ENCODE measurements at regions not wholly inside any gene's neighbourhood (a gene's known extent, or its start where the extent isn't known, plus 50 kb on each side); places are given as distances from the start of the nearest gene placed in this dataset.

DNA sequence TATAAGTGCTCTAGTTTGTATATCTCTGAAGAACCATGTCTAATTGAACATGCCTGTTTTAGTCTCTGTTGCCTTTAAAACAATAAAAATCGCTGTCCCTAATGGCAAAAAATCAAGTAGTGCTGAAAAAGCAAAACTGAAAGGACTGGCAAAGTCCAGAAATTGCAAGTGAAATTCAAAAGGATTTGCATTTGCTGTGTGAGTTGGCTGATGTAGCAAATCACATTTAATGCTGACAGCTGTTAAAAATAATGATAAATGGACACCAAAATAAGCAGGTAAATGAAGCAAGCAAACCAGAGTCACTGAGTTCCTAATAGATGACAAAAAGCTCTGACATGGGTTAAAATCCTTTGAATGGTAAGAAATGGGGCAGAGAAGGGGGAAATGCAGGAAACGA lies 874.1 kb downstream of the GRM8 start:
- Histone ChIP-seq H3K27me3 (ENCODE audit: control insufficient read depth, insufficient read depth, low read length) (no peaks in the 10 kb centered on the region), H3K4me3 (replicated peaks in 1 of 4; ENCODE audit: control extremely low read depth in 1 of 4, insufficient read depth in 1 of 4, low read depth in 3 of 4, low read length in 4 of 4) (no peak overlapping the region), H3K9ac (ENCODE audit: insufficient read depth, low read length) (no peak overlapping the region)

DNA sequence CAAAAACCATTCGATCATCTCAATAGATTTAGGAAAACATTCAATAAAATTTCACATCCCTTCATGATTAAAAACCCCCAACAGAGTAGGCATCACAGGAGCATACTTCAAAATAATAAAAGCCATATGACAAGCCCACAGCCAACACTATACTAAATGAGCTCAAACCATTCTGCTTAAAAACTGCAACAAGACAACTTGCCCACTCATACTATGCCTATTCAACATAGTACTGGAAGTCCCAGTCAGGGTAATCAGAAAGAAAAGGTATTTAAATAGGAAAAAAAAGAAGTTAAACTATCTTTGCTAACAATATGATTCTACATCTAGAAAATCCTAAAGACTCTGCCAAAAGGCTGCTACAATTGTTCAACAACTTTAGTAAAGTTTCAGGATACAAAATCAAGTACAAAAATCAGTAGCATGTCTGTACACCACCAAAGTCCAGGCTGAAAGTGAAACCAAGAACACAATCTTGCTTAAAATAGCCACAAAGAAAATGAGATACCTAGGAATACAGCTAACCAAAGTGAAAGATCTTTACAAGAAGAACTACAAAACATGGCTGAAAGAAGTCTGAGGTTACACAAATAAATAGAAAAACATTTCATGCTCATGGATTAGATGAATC lies 882.6 kb downstream of the GRM8 start:
- H3K9ac ChIP-seq (ENCODE audit: insufficient read depth, low read length): no peak overlapping the region
- no peaks in the 10 kb centered on the region for H3K36me3 ChIP-seq (ENCODE audit: control insufficient read depth, insufficient read depth, low read length)
- TF ChIP-seq EZH2 (IDR thresholded peaks at IDR 0.05; ENCODE audit: low read length, missing control alignments): no peak
- TF ChIP-seq, protein P1, sequence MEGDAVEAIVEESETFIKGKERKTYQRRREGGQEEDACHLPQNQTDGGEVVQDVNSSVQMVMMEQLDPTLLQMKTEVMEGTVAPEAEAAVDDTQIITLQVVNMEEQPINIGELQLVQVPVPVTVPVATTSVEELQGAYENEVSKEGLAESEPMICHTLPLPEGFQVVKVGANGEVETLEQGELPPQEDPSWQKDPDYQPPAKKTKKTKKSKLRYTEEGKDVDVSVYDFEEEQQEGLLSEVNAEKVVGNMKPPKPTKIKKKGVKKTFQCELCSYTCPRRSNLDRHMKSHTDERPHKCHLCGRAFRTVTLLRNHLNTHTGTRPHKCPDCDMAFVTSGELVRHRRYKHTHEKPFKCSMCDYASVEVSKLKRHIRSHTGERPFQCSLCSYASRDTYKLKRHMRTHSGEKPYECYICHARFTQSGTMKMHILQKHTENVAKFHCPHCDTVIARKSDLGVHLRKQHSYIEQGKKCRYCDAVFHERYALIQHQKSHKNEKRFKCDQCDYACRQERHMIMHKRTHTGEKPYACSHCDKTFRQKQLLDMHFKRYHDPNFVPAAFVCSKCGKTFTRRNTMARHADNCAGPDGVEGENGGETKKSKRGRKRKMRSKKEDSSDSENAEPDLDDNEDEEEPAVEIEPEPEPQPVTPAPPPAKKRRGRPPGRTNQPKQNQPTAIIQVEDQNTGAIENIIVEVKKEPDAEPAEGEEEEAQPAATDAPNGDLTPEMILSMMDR (conservative IDR thresholded peaks at IDR 0.05 in 1 of 2, IDR thresholded peaks at IDR 0.05 in 1 of 2; ENCODE audit: low read depth in 1 of 2, low read length in 2 of 2): no peak
- no peak overlapping the region for H3K4me3 ChIP-seq (replicated peaks in 1 of 4; ENCODE audit: control extremely low read depth in 1 of 4, insufficient read depth in 1 of 4, low read depth in 3 of 4, low read length in 4 of 4)
- no peak overlapping the region for H3K27ac ChIP-seq (ENCODE audit: insufficient read depth, low read length)
- no peak overlapping the region for H3K4me2 ChIP-seq (ENCODE audit: extremely low read depth, insufficient read depth, low read length)
- DNase-seq (ENCODE audit: low read depth in 2 of 2): no peak
- no peaks in the 10 kb centered on the region for H4K20me1 ChIP-seq (ENCODE audit: control insufficient read depth, extremely low read depth, insufficient read depth, low read length)
- no peaks in the 10 kb centered on the region for H3K9me3 ChIP-seq (ENCODE audit: control insufficient read depth, insufficient read depth, low read depth, low read length)
- H3K79me2 ChIP-seq (ENCODE audit: control insufficient read depth, insufficient read depth, low read length): no peaks in the 10 kb centered on the region
- H2AFZ ChIP-seq (ENCODE audit: low read length): no peak overlapping the region
- H3K27me3 ChIP-seq (ENCODE audit: control insufficient read depth, insufficient read depth, low read length): no peaks in the 10 kb centered on the region
- H3K4me1 ChIP-seq (ENCODE audit: control insufficient read depth, extremely low read depth, insufficient read depth, low read length): no peaks in the 10 kb centered on the region

More for the DNA sequence above, 874.1 kb downstream of the GRM8 start:
- DNase-seq (ENCODE audit: low read depth in 2 of 2): no peak
- Histone ChIP-seq H2AFZ (ENCODE audit: low read length) (no peak overlapping the region), H4K20me1 (ENCODE audit: control insufficient read depth, extremely low read depth, insufficient read depth, low read length) (no peaks in the 10 kb centered on the region), H3K27ac (ENCODE audit: insufficient read depth, low read length) (no peak overlapping the region), H3K79me2 (ENCODE audit: control insufficient read depth, insufficient read depth, low read length) (no peaks in the 10 kb centered on the region), H3K36me3 (ENCODE audit: control insufficient read depth, insufficient read depth, low read length) (no peaks in the 10 kb centered on the region), H3K4me1 (ENCODE audit: control insufficient read depth, extremely low read depth, insufficient read depth, low read length) (no peaks in the 10 kb centered on the region), H3K9me3 (ENCODE audit: control insufficient read depth, insufficient read depth, low read depth, low read length) (no peaks in the 10 kb centered on the region), H3K4me2 (ENCODE audit: extremely low read depth, insufficient read depth, low read length) (no peak overlapping the region)
- TF ChIP-seq, protein P1 (conservative IDR thresholded peaks at IDR 0.05 in 1 of 2, IDR thresholded peaks at IDR 0.05 in 1 of 2; ENCODE audit: low read depth in 1 of 2, low read length in 2 of 2): no peak
- no peak for TF ChIP-seq EZH2 (IDR thresholded peaks at IDR 0.05; ENCODE audit: low read length, missing control alignments)

DNA sequence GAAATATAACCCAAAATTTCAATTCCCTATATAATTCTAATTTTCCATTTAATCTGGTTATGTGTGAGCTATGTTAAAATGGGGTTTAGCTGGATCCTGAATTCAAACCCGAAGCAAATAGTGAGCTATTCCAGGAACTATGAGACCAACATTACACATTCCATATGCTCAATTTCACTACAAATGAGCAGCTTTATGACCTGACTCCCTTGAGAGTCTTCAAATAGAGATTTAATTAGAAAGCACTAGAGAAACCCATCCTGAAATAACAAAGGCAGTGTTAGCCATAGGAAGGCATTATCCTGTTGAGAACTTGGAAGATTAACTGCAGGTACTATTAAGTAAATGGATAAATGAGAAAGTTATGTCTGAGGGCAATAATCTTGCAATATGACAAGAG lies 890.0 kb downstream of the GRM8 start:
- Histone ChIP-seq H3K36me3 (ENCODE audit: control insufficient read depth, insufficient read depth, low read length) (no peaks in the 10 kb centered on the region), H3K4me1 (ENCODE audit: control insufficient read depth, extremely low read depth, insufficient read depth, low read length) (no peaks in the 10 kb centered on the region), H4K20me1 (ENCODE audit: control insufficient read depth, extremely low read depth, insufficient read depth, low read length) (no peaks in the 10 kb centered on the region), H3K79me2 (ENCODE audit: control insufficient read depth, insufficient read depth, low read length) (no peaks in the 10 kb centered on the region), H3K27me3 (ENCODE audit: control insufficient read depth, insufficient read depth, low read length) (no peaks in the 10 kb centered on the region), H3K27ac (ENCODE audit: insufficient read depth, low read length) (no peak overlapping the region), H2AFZ (ENCODE audit: low read length) (no peak overlapping the region), H3K9ac (ENCODE audit: insufficient read depth, low read length) (no peak overlapping the region), H3K4me3 (replicated peaks in 1 of 4; ENCODE audit: control extremely low read depth in 1 of 4, insufficient read depth in 1 of 4, low read depth in 3 of 4, low read length in 4 of 4) (no peak overlapping the region), H3K4me2 (ENCODE audit: extremely low read depth, insufficient read depth, low read length) (no peak overlapping the region), H3K9me3 (ENCODE audit: control insufficient read depth, insufficient read depth, low read depth, low read length) (no peaks in the 10 kb centered on the region)
- no peak for DNase-seq (ENCODE audit: low read depth in 2 of 2)
- no peak for TF ChIP-seq EZH2 (IDR thresholded peaks at IDR 0.05; ENCODE audit: low read length, missing control alignments)
- TF ChIP-seq, protein P1 (conservative IDR thresholded peaks at IDR 0.05 in 1 of 2, IDR thresholded peaks at IDR 0.05 in 1 of 2; ENCODE audit: low read depth in 1 of 2, low read length in 2 of 2): no peak

Data from fibroblast of lung (primary cell).